GM21526 (cell line): ENCODE measurements at regions not wholly inside any gene's neighbourhood (a gene's known extent, or its start where the extent isn't known, plus 50 kb on each side); places are given as distances from the start of the nearest gene placed in this dataset.

Experiments used
- ATAC-seq: cut with Tn5 transposase; IDR thresholded peaks from one replicate; pipeline ENCODE4 v1.9.1; 2021; ENCODE audit warnings: moderate library complexity; ENCODE audit not compliant: unreplicated experiment, low FRiP score

- ATAC-seq = no peak
Measured at GRCh38 chr12:60027266-60027665, 431.4 kb downstream of the SLC16A7 start.

DNA sequence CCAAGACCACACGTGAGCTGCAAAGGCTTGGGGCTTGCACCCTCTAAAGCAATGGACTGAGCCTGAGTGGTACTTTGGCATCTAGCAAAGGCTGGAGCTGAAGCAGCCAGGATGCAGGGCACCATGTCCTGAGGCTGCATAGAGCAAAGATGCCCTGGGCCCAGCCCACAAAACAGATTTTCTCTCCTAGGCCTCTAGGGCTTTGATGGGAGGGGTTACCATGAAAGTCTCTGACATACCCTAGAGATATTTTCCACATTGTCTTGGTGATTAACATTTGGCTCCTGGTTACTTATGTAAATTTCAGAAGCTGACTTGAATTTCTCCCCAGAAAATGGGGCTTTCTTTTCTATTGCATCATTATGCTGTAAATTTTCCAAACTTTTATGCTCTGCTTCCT lies 438.3 kb downstream of the SLC16A7 start:
- ATAC-seq = no peak

- no peak for ATAC-seq
Measured at GRCh38 chr12:60035835-60036234, 440.0 kb downstream of the SLC16A7 start.

GRCh38 chr12:60042835-60043234 lies 447.0 kb downstream of the SLC16A7 start:
- no peak for ATAC-seq

DNA sequence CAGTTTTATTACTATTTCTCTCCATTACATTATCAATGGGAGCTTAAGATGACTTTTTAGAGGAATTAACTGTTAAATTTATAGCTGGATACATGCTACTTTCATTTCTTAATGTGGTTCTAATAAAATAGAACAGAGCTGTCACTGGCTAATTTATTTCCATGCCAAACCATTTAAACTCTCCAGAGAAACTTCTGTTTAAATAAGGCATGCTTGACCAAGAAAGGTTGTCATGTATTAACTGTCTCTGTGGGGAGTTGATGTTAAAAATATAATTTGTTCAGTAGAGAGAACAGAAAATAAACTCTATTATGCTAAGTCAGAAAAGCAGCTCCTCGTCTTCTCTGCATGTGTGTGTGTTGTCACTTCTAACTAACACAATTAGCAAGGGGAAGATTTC lies 447.4 kb downstream of the SLC16A7 start:
- no peak for ATAC-seq

GRCh38 chr12:60052483-60052882 lies 456.7 kb downstream of the SLC16A7 start:
- no peak for ATAC-seq

DNA sequence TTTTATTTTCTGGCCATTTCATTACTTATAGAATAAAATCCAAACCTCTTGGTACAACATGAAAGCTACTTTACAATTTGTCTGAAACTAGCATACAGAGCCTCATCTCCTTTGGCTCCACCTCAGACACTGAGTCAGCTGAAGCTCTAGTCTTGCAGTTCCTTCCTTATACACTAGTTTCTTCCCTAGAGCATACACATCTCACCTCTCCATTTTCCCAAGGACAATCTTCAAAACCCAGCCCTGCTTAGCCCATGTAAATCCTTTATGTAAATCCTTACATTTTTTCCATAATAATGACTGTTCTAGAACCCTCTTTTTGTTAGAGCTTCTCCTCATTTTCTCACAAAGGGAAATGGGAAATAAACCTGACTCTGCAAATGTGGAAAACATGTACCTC lies 463.4 kb downstream of the SLC16A7 start:
- no peak for ATAC-seq

DNA sequence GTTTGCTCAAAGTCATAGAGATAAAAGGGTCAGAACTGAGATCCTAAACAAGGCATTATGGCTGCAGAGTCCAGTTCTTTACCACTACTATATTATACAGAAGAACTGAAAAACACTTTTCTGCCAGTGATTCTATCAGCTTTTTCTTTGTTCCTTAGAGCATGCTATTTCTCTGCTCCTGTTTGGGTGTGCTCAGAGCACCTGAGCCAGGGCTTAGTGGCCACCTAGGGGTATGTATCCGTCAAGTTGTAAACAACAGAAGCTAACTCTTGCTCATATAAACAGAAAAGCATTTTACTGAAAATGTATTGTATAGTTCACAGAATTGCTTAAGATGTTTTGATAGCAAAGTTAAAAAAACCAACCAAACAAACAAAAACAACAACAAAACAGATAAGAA lies 470.8 kb downstream of the SLC16A7 start:
- no peak for ATAC-seq

GRCh38 chr12:60070552-60070951 lies 474.7 kb downstream of the SLC16A7 start:
- no peak for ATAC-seq

DNA sequence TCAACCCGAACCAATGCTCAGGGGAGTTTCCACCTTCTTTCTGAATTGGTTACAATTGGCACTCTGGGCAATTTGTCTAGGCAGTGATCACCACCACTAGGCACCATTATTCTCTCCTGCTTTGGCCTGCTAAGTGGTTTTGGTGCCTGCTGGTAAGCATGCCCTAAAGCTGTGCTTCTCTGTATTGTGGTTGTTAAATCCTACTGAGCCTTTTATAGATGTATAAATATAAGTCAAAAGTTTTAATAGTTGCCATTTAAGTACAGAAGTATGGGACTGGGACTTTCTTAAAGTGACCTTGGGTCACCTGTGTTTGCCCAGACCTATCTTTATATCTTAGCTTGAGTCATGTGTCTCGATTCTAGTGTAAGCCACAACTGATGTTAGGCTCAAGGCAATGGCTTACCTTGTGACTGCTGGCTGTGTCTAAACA lies 475.9 kb downstream of the SLC16A7 start:
- ATAC-seq = no peak

DNA sequence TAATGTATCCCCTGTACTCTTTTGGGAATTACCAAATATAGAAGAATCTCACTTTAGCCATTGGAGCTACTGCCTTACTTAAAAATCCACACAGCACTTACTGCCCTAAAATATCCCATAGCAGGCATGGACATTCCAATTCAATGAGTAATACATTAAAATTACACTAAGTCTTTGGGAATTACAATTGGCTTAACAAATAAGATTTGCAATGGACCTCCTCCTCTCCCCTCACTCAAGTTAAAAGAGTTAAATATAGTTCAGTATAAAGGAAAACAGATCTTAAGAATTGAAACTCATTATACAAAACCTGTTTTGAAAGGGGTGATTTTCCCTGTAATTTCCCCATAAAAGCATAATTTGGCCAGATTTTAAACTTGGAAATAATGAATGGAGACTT lies 477.1 kb downstream of the SLC16A7 start:
- no peak for ATAC-seq

GRCh38 chr12:60075091-60075490 lies 479.3 kb downstream of the SLC16A7 start:
- ATAC-seq = no peak

- no peak for ATAC-seq
Measured at GRCh38 chr12:60078026-60078425, 482.2 kb downstream of the SLC16A7 start.

- no peak for ATAC-seq
Measured at GRCh38 chr12:60093428-60093827, 497.6 kb downstream of the SLC16A7 start.

DNA sequence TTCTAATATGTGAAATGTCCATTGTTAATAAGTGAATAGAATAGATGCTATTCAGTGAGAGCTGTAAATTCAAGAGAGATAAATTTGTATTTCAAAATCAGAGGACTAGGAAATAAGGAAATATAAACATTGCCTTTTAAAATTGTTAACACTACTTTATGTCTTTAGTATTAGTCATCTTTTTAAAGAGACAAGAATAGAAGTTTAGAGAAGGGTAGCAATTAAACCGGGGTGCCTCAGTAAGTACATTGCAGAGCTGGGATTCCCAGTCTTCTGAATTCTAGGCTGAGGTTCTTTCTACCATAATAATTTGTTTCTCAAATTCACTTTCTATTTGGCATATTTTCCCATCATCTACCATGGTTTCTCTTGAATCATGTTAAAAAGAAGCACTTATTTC lies 498.6 kb downstream of the SLC16A7 start:
- no peak for ATAC-seq

- ATAC-seq = no peak
Measured at GRCh38 chr12:60096727-60097126, 500.9 kb downstream of the SLC16A7 start.

GRCh38 chr12:60100160-60100559 lies 504.3 kb downstream of the SLC16A7 start:
- ATAC-seq = no peak

DNA sequence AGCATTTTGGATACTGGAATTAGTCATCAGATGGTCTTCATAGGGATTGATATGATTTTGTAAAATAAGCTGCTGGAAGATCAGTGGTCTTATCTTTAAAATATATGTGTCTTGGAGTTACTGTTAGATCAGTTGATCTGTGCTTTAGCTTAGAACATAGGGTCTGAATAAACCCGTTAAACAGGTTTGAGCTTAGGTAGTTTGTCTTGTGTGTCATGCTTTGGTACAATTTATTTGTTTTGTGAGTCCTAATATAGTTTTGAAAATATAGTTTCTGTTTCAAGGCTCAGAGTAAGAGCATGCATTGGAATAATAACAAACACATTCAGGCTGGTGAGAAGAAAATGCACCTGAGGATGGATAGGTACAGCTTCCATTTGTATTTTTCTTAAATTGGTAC lies 505.0 kb downstream of the SLC16A7 start:
- no peak for ATAC-seq

GRCh38 chr12:60101715-60102114 lies 505.9 kb downstream of the SLC16A7 start:
- ATAC-seq = no peak

DNA sequence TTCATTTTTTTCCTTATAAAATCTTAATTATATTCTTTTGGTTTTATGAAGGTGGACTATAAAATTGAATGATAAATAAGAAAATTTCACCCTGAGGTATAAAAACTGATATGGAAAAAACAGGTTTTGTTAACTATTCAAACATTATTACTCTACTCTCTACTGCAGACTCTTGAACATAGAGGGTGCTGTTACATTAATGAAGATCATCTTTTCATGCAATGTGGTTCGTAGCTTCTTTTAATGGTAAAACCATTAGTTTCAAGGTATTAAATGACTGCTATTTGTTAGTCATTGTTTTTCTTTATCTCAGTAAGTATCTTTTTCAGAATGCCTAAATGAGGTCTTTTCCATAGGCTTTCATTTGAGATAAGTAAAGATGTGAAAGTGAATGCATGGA lies 510.4 kb downstream of the SLC16A7 start:
- no peak for ATAC-seq

DNA sequence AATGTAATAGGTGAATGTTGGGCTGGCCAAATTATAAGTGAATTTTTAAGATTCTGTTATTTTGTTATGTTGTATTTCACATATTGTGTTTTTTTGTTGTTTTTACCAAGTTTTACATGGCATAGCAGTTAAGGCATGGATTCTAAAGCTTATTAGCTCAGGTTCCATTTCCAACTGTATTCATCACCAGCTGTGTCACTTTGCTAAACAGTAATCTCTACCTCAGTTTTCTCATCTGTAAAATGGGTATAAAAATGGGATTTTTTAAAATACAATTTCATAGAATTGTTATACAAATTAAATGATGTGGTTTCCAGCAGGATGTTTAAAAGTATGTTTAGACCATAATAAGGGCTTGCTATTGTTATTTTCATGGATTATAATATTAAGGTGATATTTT lies 512.2 kb downstream of the SLC16A7 start:
- ATAC-seq = no peak

GRCh38 chr12:60112063-60112462 lies 516.2 kb downstream of the SLC16A7 start:
- ATAC-seq = no peak

GRCh38 chr12:60112763-60113162 lies 516.9 kb downstream of the SLC16A7 start:
- ATAC-seq = no peak
